ENCODE measurements at regions not wholly inside any gene's neighbourhood (a gene's known extent, or its start where the extent isn't known, plus 50 kb on each side); places are given as distances from the start of the nearest gene placed in this dataset.

- H3K27ac Mint-ChIP-seq: no peak overlapping the region
- H3K4me2 ChIP-seq (ENCODE audit: insufficient read depth, insufficient read length, low read length): no peak overlapping the region
- no peak overlapping the region for H3T11ph ChIP-seq (ENCODE audit: low read length)
- H3K36me3 Mint-ChIP-seq (ENCODE audit: insufficient read depth in 1 of 3, low read depth in 3 of 3): peaks cover 0 to 6% (median 3%) of the 10 kb centered on the region in 3 experiments; a peak in 2 of 7 replicates
- TF ChIP-seq, protein P1, sequence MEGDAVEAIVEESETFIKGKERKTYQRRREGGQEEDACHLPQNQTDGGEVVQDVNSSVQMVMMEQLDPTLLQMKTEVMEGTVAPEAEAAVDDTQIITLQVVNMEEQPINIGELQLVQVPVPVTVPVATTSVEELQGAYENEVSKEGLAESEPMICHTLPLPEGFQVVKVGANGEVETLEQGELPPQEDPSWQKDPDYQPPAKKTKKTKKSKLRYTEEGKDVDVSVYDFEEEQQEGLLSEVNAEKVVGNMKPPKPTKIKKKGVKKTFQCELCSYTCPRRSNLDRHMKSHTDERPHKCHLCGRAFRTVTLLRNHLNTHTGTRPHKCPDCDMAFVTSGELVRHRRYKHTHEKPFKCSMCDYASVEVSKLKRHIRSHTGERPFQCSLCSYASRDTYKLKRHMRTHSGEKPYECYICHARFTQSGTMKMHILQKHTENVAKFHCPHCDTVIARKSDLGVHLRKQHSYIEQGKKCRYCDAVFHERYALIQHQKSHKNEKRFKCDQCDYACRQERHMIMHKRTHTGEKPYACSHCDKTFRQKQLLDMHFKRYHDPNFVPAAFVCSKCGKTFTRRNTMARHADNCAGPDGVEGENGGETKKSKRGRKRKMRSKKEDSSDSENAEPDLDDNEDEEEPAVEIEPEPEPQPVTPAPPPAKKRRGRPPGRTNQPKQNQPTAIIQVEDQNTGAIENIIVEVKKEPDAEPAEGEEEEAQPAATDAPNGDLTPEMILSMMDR (conservative IDR thresholded peaks at IDR 0.05): no peak
- H3K27me3 Mint-ChIP-seq (ENCODE audit: low read depth): peaks cover 10% of the 10 kb centered on the region
- peaks cover 0 to 5% of the 10 kb centered on the region in 2 experiments; a peak in 3 of 5 replicates for H3K9me3 Mint-ChIP-seq
- no peaks in the 10 kb centered on the region for H3K27me3 ChIP-seq (ENCODE audit: insufficient read depth, low read length)
- no peak overlapping the region for H2AK5ac ChIP-seq (ENCODE audit: insufficient read length, low read length)
- no peak overlapping the region for H3K23ac ChIP-seq (ENCODE audit: insufficient read length, low read depth, low read length)
- no peak overlapping the region for H3K56ac ChIP-seq (ENCODE audit: insufficient read length, low read depth, low read length)
- no peak overlapping the region for H2BK15ac ChIP-seq (ENCODE audit: low read depth, low read length)
- H3K79me1 ChIP-seq (ENCODE audit: insufficient read depth, low read depth, low read length, poor library complexity, severe bottlenecking): no peaks in the 10 kb centered on the region
- H3K27ac ChIP-seq (ENCODE audit: insufficient read length, low read depth, low read length): no peak overlapping the region
- H3K79me2 ChIP-seq (ENCODE audit: insufficient read depth, low read length): no peaks in the 10 kb centered on the region
- H3K23me2 ChIP-seq (ENCODE audit: insufficient read length, low read depth, low read length, poor library complexity, severe bottlenecking): no peaks in the 10 kb centered on the region
- no peak overlapping the region for H2BK5ac ChIP-seq (ENCODE audit: insufficient read length, low read length)
- H3K9me3 ChIP-seq (ENCODE audit: control insufficient read depth, low read depth, low read length): no peaks in the 10 kb centered on the region
- no peak for DNase-seq
- no peak overlapping the region for H2BK120ac ChIP-seq (ENCODE audit: low read depth, low read length, poor library complexity, severe bottlenecking)
- no peak overlapping the region for H2AFZ ChIP-seq (ENCODE audit: low read length)
- no peak overlapping the region for H3K18ac ChIP-seq (ENCODE audit: insufficient read length, low read depth, low read length)
- no peak overlapping the region for H2BK20ac ChIP-seq (ENCODE audit: low read depth, low read length, poor library complexity, severe bottlenecking)
- WGBS (ENCODE audit: extremely low coverage, insufficient read length, low lambda C conversion rate): 100% methylated on average over 1 of the region's 5 CpGs
- no peak overlapping the region for H4K91ac ChIP-seq (ENCODE audit: insufficient read length, low read depth, low read length)
- no peak overlapping the region for H3K14ac ChIP-seq (ENCODE audit: insufficient read depth, low read length)
- H4K5ac ChIP-seq (ENCODE audit: insufficient read length, low read depth, low read length): no peak overlapping the region
- H3K4me1 ChIP-seq (ENCODE audit: insufficient read depth, low read length): peaks cover 6% of the 10 kb centered on the region; the same call in 1 of the 2 replicates
- H4K20me1 ChIP-seq (ENCODE audit: control insufficient read depth, insufficient read depth, insufficient read length): no peaks in the 10 kb centered on the region
- no peak overlapping the region for H4K8ac ChIP-seq (replicated peaks; ENCODE audit: insufficient read length, low read depth, low read length)
- H3K9ac ChIP-seq (ENCODE audit: extremely low read depth, insufficient read length, low read length): no peak overlapping the region
- H3K4ac ChIP-seq (ENCODE audit: low read depth, low read length): no peak overlapping the region
- H2BK12ac ChIP-seq (ENCODE audit: insufficient read length, low read depth, low read length): no peak overlapping the region
- peaks cover 33 to 41% of the 10 kb centered on the region in 2 experiments for H3K4me1 Mint-ChIP-seq
- no peak overlapping the region for H3K4me3 Mint-ChIP-seq
These were observed 98.7 kb upstream of the TMEM132C start for GRCh38 chr12:128168273-128168672.

Data from H9 (cell line).